Parathyroid adenoma (tissue), 2 donors: ENCODE measurements at regions not wholly inside any gene's neighbourhood (a gene's known extent, or its start where the extent isn't known, plus 50 kb on each side); places are given as distances from the start of the nearest gene placed in this dataset.

ENCODE experiments used
- H2AFZ ChIP-seq: fragments of 300-600 bp; sonication (generic); one replicate; pipeline ENCODE4 v1.7.0; 2017; ENCODE audit warnings: antibody characterized with exemption, mild to moderate bottlenecking
- H3K27ac ChIP-seq: fragments of 300-600 bp; sonication (generic); one replicate; pipeline ENCODE4 v1.7.0; 2017
- H3K27me3 ChIP-seq: fragments of 300-600 bp; sonication (generic); one replicate; pipeline ENCODE4 v1.7.0; 2017; ENCODE audit warnings: low read length; ENCODE audit not compliant: control insufficient read depth, insufficient read depth
- H3K36me3 ChIP-seq: fragments of 300-600 bp; sonication (generic); one replicate; pipeline ENCODE4 v1.7.0; 2017; ENCODE audit warnings: low read length; ENCODE audit not compliant: control insufficient read depth, insufficient read depth
- H3K4me1 ChIP-seq: fragments of 300-600 bp; sonication (generic); one replicate; pipeline ENCODE4 v1.7.0; 2017; ENCODE audit warnings: control low read depth
- H3K4me2 ChIP-seq: fragments of 300-600 bp; sonication (generic); one replicate; pipeline ENCODE4 v1.7.0; 2017; ENCODE audit warnings: low read length
- H3K4me3 ChIP-seq: fragments of 300-600 bp; sonication (generic); one replicate; pipeline ENCODE4 v1.7.0; 2017; ENCODE audit warnings: low read depth, low read length
- H3K79me2 ChIP-seq: fragments of 300-600 bp; sonication (generic); one replicate; pipeline ENCODE4 v1.7.0; 2017; ENCODE audit warnings: control low read depth
- H3K9ac ChIP-seq: fragments of 300-600 bp; sonication (generic); one replicate; pipeline ENCODE4 v1.7.0; 2017; ENCODE audit warnings: mild to moderate bottlenecking
- H3K9me3 ChIP-seq: fragments of 300-600 bp; sonication (generic); one replicate; pipeline ENCODE4 v1.7.0; 2017; ENCODE audit warnings: low read length; ENCODE audit not compliant: control insufficient read depth
- CTCF ChIP-seq: fragments of 300-600 bp; sonication (generic); IDR thresholded peaks from one replicate; pipeline ENCODE4 v1.7.0; 2017; ENCODE audit warnings: antibody characterized with exemption, mild to moderate bottlenecking
- donor health status: primary hyperparathyroidism.

GRCh38 chr21:14688412-14688811 lies 142.3 kb upstream of the SAMSN1 start:
- H2AFZ ChIP-seq: no peak overlapping the region
- H3K27me3 ChIP-seq: no peaks in the 10 kb centered on the region
- H3K4me2 ChIP-seq: no peak overlapping the region
- H3K27ac ChIP-seq: no peak overlapping the region
- no peaks in the 10 kb centered on the region for H3K36me3 ChIP-seq
- TF ChIP-seq CTCF: no peak
- H3K79me2 ChIP-seq: no peaks in the 10 kb centered on the region
- H3K9ac ChIP-seq: no peak overlapping the region
- H3K9me3 ChIP-seq: no peaks in the 10 kb centered on the region
- H3K4me3 ChIP-seq: no peak overlapping the region
- no peaks in the 10 kb centered on the region for H3K4me1 ChIP-seq

GRCh38 chr21:14687268-14687625 lies 141.1 kb upstream of the SAMSN1 start:
- Histone ChIP-seq H3K9ac (no peak overlapping the region), H3K36me3 (no peaks in the 10 kb centered on the region), H3K4me2 (no peak overlapping the region), H2AFZ (no peak overlapping the region), H3K27me3 (no peaks in the 10 kb centered on the region), H3K4me1 (no peaks in the 10 kb centered on the region), H3K27ac (no peak overlapping the region), H3K79me2 (no peaks in the 10 kb centered on the region), H3K9me3 (no peaks in the 10 kb centered on the region), H3K4me3 (no peak overlapping the region)
- no peak for TF ChIP-seq CTCF

- H3K27ac ChIP-seq: no peak overlapping the region
- no peaks in the 10 kb centered on the region for H3K79me2 ChIP-seq
- no peaks in the 10 kb centered on the region for H3K9me3 ChIP-seq
- no peak overlapping the region for H3K4me2 ChIP-seq
- TF ChIP-seq CTCF: no peak
- H3K27me3 ChIP-seq: no peaks in the 10 kb centered on the region
- no peak overlapping the region for H3K9ac ChIP-seq
- no peaks in the 10 kb centered on the region for H3K36me3 ChIP-seq
- no peaks in the 10 kb centered on the region for H3K4me1 ChIP-seq
- H3K4me3 ChIP-seq: no peak overlapping the region
- H2AFZ ChIP-seq: no peak overlapping the region
Observed at GRCh38 chr21:14686466-14687267, 140.6 kb upstream of the SAMSN1 start.

- Histone ChIP-seq H3K9ac (no peak overlapping the region), H3K27me3 (no peaks in the 10 kb centered on the region), H3K79me2 (no peaks in the 10 kb centered on the region), H3K4me1 (no peaks in the 10 kb centered on the region), H3K9me3 (no peaks in the 10 kb centered on the region), H2AFZ (no peak overlapping the region), H3K4me3 (no peak overlapping the region), H3K4me2 (no peak overlapping the region), H3K27ac (no peak overlapping the region), H3K36me3 (no peaks in the 10 kb centered on the region)
- no peak for TF ChIP-seq CTCF
Observed at GRCh38 chr21:14685568-14685967, 139.5 kb upstream of the SAMSN1 start.

- Histone ChIP-seq H3K9ac (no peak overlapping the region), H2AFZ (no peak overlapping the region), H3K79me2 (no peaks in the 10 kb centered on the region), H3K9me3 (no peaks in the 10 kb centered on the region), H3K4me2 (no peak overlapping the region), H3K4me1 (no peaks in the 10 kb centered on the region), H3K4me3 (no peak overlapping the region), H3K27me3 (no peaks in the 10 kb centered on the region), H3K27ac (no peak overlapping the region), H3K36me3 (no peaks in the 10 kb centered on the region)
- TF ChIP-seq CTCF: no peak
Observed at GRCh38 chr21:14684071-14684470, 138.0 kb upstream of the SAMSN1 start.
